Endodermal cell (in vitro differentiated cells): ENCODE measurements at regions not wholly inside any gene's neighbourhood (a gene's known extent, or its start where the extent isn't known, plus 50 kb on each side); places are given as distances from the start of the nearest gene placed in this dataset.
A peak's percentile ranks its signal among the peaks of the same experiment; 100 is the strongest.

ENCODE experiments used
- DNase-seq: peaks from one replicate; pipeline ENCODE4 v3.0.0-alpha.2; 2017
- H3K27ac ChIP-seq: 2 replicates; pipeline ENCODE4 v1.5.1; 2013; ENCODE audit warnings: mild to moderate bottlenecking, low read depth, low read length, moderate library complexity
- H3K27me3 ChIP-seq: 2 replicates; pipeline ENCODE4 v1.6.1; 2013; ENCODE audit warnings: mild to moderate bottlenecking, low read length, moderate library complexity; ENCODE audit not compliant: insufficient read depth, control insufficient read depth, poor library complexity, severe bottlenecking
- H3K36me3 ChIP-seq: 2 replicates; pipeline ENCODE4 v1.7.0; 2013; ENCODE audit warnings: mild to moderate bottlenecking, low read length, moderate library complexity; ENCODE audit not compliant: control insufficient read depth, insufficient read depth
- H3K4me1 ChIP-seq: one replicate; pipeline ENCODE4 v1.7.0; 2013; ENCODE audit warnings: low read length; ENCODE audit not compliant: control insufficient read depth, insufficient read depth
- H3K4me3 ChIP-seq: 2 replicates; pipeline ENCODE4 v1.5.1; 2013; ENCODE audit warnings: mild to moderate bottlenecking, low read length, moderate library complexity
- H3K9ac ChIP-seq: 2 replicates; pipeline ENCODE4 v1.6.1; 2013; ENCODE audit warnings: mild to moderate bottlenecking, low read length, moderate library complexity; ENCODE audit not compliant: poor library complexity, severe bottlenecking; ENCODE audit errors: extremely low read depth
- H3K9me3 ChIP-seq: 2 replicates; pipeline ENCODE4 v1.6.1; 2013; ENCODE audit warnings: mild to moderate bottlenecking, low read length, moderate library complexity; ENCODE audit not compliant: control insufficient read depth
- H3K27ac Mint-ChIP-seq: 2 replicates; pipeline ENCODE4 v1.8.0; 2020; ENCODE audit warnings: mixed read lengths
- H3K27me3 Mint-ChIP-seq: 2 replicates; pipeline ENCODE4 v1.8.0; 2021; ENCODE audit warnings: mild to moderate bottlenecking, mixed read lengths; ENCODE audit not compliant: insufficient read depth
- H3K36me3 Mint-ChIP-seq: 2 replicates; pipeline ENCODE4 v1.8.0; 2020; ENCODE audit warnings: low read depth, mixed read lengths
- H3K4me1 Mint-ChIP-seq: 2 replicates; pipeline ENCODE4 v1.8.0; 2020; ENCODE audit warnings: mixed read lengths
- H3K4me3 Mint-ChIP-seq: 2 replicates; pipeline ENCODE4 v1.8.0; 2020; ENCODE audit warnings: mild to moderate bottlenecking, moderate library complexity, mixed read lengths
- H3K9me3 Mint-ChIP-seq: 2 replicates; pipeline ENCODE4 v1.8.0; 2020; ENCODE audit warnings: mild to moderate bottlenecking, mixed read lengths
- whole genome bisulfite sequencing, 2 experiments: methylation state at CpG; one replicate each; pipeline versions ENCODE4 v1.1.5 to v1.1.7; 2013; ENCODE audit warnings: missing lambda C conversion rate in 2 of 2, mixed read lengths in 1 of 2; ENCODE audit not compliant: insufficient coverage in 1 of 2, insufficient read length in 1 of 2; 5-methylcytosine and 5-hydroxymethylcytosine counted together
- TF ChIP-seq, protein P1 (sequence below): fragments of 200-600 bp; sonication (generic); conservative IDR thresholded peaks from 2 replicates; pipeline ENCODE4 v1.5.0; 2021; ENCODE audit warnings: antibody characterized with exemption, mild to moderate bottlenecking

DNA sequence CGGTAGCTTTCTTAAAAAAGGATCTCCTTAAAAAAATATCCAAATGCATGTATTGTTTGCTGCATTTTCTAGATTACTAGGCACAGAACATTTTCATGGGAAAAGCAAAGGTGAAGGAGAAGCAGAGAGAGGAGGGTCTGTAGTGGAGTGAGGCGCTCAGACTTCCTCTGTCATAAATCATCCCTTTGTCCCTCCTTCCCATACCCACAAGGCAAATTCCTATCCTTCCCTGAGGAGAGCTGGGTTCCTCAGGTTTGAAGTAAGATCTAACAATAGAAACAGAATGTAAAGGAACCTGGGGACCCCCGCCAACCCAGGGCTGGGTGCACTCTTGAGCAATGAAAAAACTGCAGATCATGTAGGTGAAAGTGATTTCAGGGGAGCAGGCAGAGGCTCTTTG lies 149.2 kb upstream of the ANKH start:
- H3K27ac ChIP-seq: no peak overlapping the region
- Mint-ChIP-seq H3K9me3 (peaks cover 18% of the 10 kb centered on the region), H3K27ac (no peak overlapping the region), H3K4me3 (no peak overlapping the region), H3K27me3 (peaks cover 82% of the 10 kb centered on the region), H3K4me1 (no peaks in the 10 kb centered on the region), H3K36me3 (peaks cover 1% of the 10 kb centered on the region)
- no peaks in the 10 kb centered on the region for H3K9me3 ChIP-seq
- H3K4me3 ChIP-seq: no peak overlapping the region
- no peak overlapping the region for H3K9ac ChIP-seq
- peaks cover 11% of the 10 kb centered on the region for H3K27me3 ChIP-seq
- 94 to 97% methylated on average over 2 of the region's 3 CpGs for WGBS, 2 experiments
- no peaks in the 10 kb centered on the region for H3K36me3 ChIP-seq
- DNase-seq: no peak
- H3K4me1 ChIP-seq: no peaks in the 10 kb centered on the region
- TF ChIP-seq, protein P1, sequence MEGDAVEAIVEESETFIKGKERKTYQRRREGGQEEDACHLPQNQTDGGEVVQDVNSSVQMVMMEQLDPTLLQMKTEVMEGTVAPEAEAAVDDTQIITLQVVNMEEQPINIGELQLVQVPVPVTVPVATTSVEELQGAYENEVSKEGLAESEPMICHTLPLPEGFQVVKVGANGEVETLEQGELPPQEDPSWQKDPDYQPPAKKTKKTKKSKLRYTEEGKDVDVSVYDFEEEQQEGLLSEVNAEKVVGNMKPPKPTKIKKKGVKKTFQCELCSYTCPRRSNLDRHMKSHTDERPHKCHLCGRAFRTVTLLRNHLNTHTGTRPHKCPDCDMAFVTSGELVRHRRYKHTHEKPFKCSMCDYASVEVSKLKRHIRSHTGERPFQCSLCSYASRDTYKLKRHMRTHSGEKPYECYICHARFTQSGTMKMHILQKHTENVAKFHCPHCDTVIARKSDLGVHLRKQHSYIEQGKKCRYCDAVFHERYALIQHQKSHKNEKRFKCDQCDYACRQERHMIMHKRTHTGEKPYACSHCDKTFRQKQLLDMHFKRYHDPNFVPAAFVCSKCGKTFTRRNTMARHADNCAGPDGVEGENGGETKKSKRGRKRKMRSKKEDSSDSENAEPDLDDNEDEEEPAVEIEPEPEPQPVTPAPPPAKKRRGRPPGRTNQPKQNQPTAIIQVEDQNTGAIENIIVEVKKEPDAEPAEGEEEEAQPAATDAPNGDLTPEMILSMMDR: no peak

DNA sequence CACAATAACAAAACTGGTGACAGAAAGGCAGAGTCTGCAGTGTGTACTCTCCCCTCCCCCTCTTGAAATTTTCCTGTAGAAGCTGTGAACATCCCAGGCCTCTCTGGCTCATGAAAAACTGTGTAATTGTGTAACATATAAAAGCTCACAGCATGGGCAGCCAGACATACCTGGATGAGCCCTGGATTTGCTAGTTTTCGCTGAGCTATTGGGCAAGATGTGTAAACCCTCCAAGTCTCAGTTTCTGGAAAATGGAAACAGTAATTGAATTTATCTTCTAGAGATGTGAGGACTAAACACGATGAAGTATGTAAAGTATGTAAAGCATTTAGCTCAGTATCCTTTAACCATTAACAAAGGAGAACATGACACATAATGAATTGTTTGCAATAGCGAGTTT lies 143.2 kb upstream of the ANKH start:
- Histone ChIP-seq H3K4me3 (no peak overlapping the region), H3K9me3 (no peaks in the 10 kb centered on the region), H3K9ac (no peak overlapping the region), H3K27ac (no peak overlapping the region), H3K27me3 (no peaks in the 10 kb centered on the region), H3K36me3 (no peaks in the 10 kb centered on the region), H3K4me1 (no peaks in the 10 kb centered on the region)
- H3K27ac Mint-ChIP-seq: no peak overlapping the region
- peaks cover 8% of the 10 kb centered on the region for H3K9me3 Mint-ChIP-seq
- H3K27me3 Mint-ChIP-seq: peaks cover 30% of the 10 kb centered on the region
- peaks cover 1% of the 10 kb centered on the region for H3K36me3 Mint-ChIP-seq
- no peaks in the 10 kb centered on the region for H3K4me1 Mint-ChIP-seq
- DNase-seq: no peak
- WGBS, 2 experiments: 90 to 92% methylated on average over 2 of the region's 3 CpGs
- no peak overlapping the region for H3K4me3 Mint-ChIP-seq
- TF ChIP-seq, protein P1: no peak

DNA sequence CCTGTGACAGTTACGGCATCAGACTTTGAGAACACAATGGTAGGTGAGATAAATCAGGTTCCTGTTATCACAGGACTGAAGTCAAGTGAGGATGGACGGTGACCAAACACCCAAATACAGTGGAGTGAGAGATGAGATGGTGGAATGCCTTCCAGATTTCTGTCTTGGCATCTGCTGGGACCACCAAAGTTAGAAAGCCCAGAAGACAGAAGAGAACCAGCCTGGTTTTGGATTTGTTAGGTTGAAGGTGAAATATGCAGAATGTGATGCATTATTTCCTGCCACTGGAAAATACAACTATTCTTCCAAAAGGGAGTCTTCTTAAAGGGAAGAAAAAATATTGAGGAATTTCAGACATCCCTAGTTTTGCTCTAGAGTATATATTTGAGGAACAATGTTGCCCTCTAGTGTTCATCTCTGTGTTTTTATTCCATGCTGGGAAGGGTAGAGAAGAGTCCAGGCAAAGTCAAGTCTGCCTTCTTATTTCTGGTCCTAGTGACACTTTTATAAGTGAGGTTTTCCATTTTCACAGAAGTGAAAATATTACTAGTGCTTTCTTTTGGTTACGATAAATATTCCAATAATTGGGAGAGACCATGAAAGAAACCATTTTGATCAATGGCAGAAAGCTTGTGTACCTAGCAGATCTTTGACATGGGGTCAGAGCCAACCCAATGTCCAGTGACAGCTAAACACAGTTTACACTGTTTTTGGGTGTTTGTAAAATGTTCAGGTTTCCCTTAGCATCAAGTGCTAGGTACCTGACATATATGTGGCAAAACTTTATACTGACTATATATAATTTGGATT lies 142.3 kb upstream of the ANKH start:
- no peaks in the 10 kb centered on the region for H3K27me3 ChIP-seq
- Mint-ChIP-seq H3K36me3 (peaks cover 1% of the 10 kb centered on the region), H3K4me1 (no peaks in the 10 kb centered on the region), H3K27me3 (peaks cover 25% of the 10 kb centered on the region), H3K9me3 (peaks cover 8% of the 10 kb centered on the region), H3K4me3 (no peak overlapping the region), H3K27ac (no peak overlapping the region)
- no peak overlapping the region for H3K4me3 ChIP-seq
- WGBS, 2 experiments: 58 to 100% methylated on average over 1 to 3 of the region's 3 CpGs
- H3K9ac ChIP-seq: no peak overlapping the region
- no peak overlapping the region for H3K27ac ChIP-seq
- no peaks in the 10 kb centered on the region for H3K36me3 ChIP-seq
- H3K9me3 ChIP-seq: no peaks in the 10 kb centered on the region
- no peaks in the 10 kb centered on the region for H3K4me1 ChIP-seq
- DNase-seq: no peak
- TF ChIP-seq, protein P1: peak; percentile 86
